HG03460 (cell line): ENCODE measurements at regions not wholly inside any gene's neighbourhood (a gene's known extent, or its start where the extent isn't known, plus 50 kb on each side); places are given as distances from the start of the nearest gene placed in this dataset.

Experiments used
- ATAC-seq: cut with Tn5 transposase; IDR thresholded peaks from one replicate; pipeline ENCODE4 v1.9.1; 2021; ENCODE audit not compliant: unreplicated experiment

- no peak for ATAC-seq
These were observed 115.5 kb downstream of the PAPOLA start for GRCh38 chr14:96617635-96618034.

- no peak for ATAC-seq
These were observed 120.7 kb downstream of the PAPOLA start for GRCh38 chr14:96622926-96623325.

GRCh38 chr14:96623676-96624484 is 121.7 kb downstream of the PAPOLA start:
- ATAC-seq: no peak

- no peak for ATAC-seq
These were observed 122.7 kb downstream of the PAPOLA start for GRCh38 chr14:96624661-96625425.

GRCh38 chr14:96625426-96625985 is 123.3 kb downstream of the PAPOLA start:
- no peak for ATAC-seq

GRCh38 chr14:96626121-96626768 is 124.1 kb downstream of the PAPOLA start:
- no peak for ATAC-seq

GRCh38 chr14:96626916-96627315 is 124.7 kb downstream of the PAPOLA start:
- ATAC-seq: no peak

GRCh38 chr14:96627386-96627785 is 125.2 kb downstream of the PAPOLA start:
- no peak for ATAC-seq

- ATAC-seq: no peak
These were observed 125.9 kb downstream of the PAPOLA start for GRCh38 chr14:96627811-96628775.

- ATAC-seq: no peak
These were observed 126.9 kb downstream of the PAPOLA start for GRCh38 chr14:96629082-96629481.

GRCh38 chr14:96629558-96630222 is 127.5 kb downstream of the PAPOLA start:
- no peak for ATAC-seq

GRCh38 chr14:96630281-96630680 is 128.1 kb downstream of the PAPOLA start:
- ATAC-seq: no peak

- ATAC-seq: no peak
These were observed 128.8 kb downstream of the PAPOLA start for GRCh38 chr14:96631030-96631429.

GRCh38 chr14:96631621-96632362 is 129.6 kb downstream of the PAPOLA start:
- ATAC-seq: no peak

GRCh38 chr14:96632363-96632758 is 130.2 kb downstream of the PAPOLA start:
- ATAC-seq: no peak

GRCh38 chr14:96633096-96633495 is 130.9 kb downstream of the PAPOLA start:
- ATAC-seq: no peak

- no peak for ATAC-seq
These were observed 132.3 kb downstream of the PAPOLA start for GRCh38 chr14:96634481-96634880.

GRCh38 chr14:96634896-96635295 is 132.7 kb downstream of the PAPOLA start:
- ATAC-seq: no peak

GRCh38 chr14:96635850-96636249 is 133.7 kb downstream of the PAPOLA start:
- ATAC-seq: no peak
